GM21423 (cell line): ENCODE measurements at regions not wholly inside any gene's neighbourhood (a gene's known extent, or its start where the extent isn't known, plus 50 kb on each side); places are given as distances from the start of the nearest gene placed in this dataset.

Experiments
- ATAC-seq: cut with Tn5 transposase; IDR thresholded peaks from one replicate; pipeline ENCODE4 v1.9.1; 2021; ENCODE audit warnings: mild to moderate bottlenecking, moderate library complexity; ENCODE audit not compliant: unreplicated experiment

DNA sequence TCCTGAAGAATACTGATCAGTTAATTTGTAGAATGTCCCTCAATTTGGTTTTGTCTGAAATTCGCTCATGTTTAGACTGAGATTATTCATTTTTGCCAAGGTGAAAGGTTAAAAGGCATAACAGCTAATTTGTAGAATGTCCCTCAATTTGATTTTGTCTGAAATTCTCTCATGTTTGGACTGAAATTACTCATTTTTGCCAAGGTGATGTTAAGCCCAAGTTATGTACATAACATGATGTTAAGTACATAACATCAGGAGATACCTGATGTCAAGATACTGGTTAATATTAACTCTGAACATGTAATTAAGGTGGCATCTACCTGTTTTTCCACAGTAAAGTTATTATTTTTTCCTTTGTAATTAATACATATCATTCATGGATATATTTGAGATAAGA, 243.4 kb upstream of the PMFBP1 start:
- no peak for ATAC-seq

DNA sequence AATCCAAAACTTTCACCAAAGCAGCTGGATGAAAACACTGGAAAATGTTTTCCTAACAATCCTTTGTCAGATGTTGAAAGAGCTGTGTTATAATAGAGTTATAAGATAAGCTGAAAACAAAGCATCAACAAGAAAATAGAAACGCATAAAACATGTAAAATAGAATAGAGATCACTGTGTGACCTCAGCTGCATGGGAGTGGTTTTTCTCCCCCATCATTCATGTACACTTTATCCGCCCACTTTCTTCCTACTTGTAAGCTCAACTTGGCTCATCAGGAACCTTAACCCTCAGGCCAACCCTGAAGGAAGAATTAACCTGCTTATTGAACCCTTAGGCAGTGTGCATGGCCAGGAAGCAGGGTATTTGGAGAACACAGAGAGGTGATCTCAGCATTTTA, 238.5 kb upstream of the PMFBP1 start:
- no peak for ATAC-seq

GRCh38 chr16:72409423-72409822, 237.5 kb upstream of the PMFBP1 start:
- no peak for ATAC-seq

GRCh38 chr16:72406390-72406789, 234.4 kb upstream of the PMFBP1 start:
- ATAC-seq: no peak

DNA sequence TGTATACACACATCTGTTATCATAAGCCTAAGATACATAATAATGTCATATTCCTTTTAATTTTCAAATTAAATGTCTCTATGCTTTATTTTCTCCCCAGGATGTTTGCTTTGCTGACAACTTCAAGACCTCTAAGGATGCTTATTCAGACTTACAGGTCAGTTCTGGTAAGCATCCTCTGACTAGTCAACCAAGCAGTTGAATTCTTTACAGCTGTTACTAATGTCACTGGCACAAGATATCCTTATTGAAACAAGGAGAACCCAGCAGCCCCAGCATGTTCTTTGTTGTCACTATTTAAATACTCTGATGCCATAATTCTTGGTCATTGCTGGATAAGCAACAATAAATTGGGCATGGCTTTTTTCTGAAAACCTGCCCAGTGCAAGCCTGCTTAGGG, 232.3 kb upstream of the PMFBP1 start:
- no peak for ATAC-seq

DNA sequence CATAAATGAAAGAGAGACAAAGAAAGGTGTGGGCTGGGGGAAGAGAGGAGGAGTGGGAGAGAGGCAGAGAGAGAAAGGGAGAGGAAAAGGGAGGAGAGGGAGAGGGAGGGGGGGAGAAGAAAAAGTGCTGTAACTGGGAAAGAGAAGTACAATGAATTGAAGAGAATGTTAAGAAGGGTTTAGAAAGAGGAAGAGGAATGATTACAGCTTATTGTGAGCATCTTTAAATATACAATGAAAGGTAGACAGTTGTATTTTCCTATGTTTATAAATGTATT, 229.1 kb upstream of the PMFBP1 start:
- ATAC-seq: no peak

GRCh38 chr16:72400257-72401083, 228.5 kb upstream of the PMFBP1 start:
- no peak for ATAC-seq

- ATAC-seq: no peak
Measured at GRCh38 chr16:72399811-72400210, 227.9 kb upstream of the PMFBP1 start.

DNA sequence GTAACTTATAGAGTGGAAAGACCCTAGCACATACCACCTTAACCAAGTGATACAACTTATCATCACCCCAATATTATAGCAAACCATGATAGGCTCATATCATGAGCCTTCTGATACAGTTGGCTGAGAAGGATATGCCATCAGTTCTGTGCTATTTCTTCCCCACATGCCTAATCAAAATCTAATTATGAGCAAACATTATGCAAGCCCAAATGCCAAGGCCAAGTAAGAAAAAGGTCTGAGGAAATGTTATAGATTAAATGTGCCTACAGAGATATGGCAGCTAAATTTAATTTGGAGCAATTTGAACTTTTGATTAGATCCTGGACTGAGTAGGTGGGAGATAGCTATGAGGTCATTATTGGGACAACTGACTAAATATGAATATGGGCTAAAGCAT, 225.9 kb upstream of the PMFBP1 start:
- ATAC-seq: no peak

GRCh38 chr16:72394526-72394925, 222.6 kb upstream of the PMFBP1 start:
- ATAC-seq: no peak

DNA sequence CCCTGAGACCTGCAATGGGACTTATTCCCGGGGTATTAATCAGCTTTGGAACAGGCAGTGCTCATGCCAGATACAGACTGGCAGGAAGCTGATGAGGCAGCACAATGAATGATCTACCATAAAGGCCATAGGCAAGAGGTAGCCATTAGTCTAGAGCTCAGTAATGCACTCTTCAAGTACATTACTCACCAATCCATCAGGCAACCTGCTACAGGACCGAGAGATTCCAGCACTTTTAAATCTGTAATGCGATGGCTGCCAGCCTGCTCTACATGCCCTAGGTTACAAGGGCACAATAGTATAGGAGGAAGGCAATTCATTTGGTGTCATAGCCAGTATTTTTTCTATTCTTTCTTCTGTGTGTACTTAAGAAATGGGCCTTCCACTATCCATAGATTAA, 217.8 kb upstream of the PMFBP1 start:
- ATAC-seq: no peak

GRCh38 chr16:72388007-72388406, 216.1 kb upstream of the PMFBP1 start:
- no peak for ATAC-seq

- ATAC-seq: no peak
Measured at GRCh38 chr16:72384651-72385050, 212.7 kb upstream of the PMFBP1 start.

DNA sequence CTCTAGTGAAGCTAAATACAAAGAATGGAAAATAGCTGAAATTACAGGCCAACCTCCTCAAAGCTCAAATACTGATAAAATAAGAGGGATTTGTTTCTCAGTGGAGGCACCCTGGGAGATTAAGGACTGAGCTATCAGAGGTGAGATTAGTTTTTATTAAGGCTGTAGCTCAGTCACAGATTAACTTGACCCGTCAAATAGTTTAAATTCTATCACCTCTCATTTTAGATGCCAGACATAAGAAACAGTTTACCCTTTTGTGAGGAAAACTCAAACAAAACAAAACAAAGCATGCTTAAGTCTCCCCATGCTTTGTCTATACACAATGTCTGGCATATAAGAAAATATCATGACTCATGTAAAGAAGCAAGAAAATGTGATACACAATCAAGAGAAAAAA, 208.3 kb upstream of the PMFBP1 start:
- no peak for ATAC-seq

DNA sequence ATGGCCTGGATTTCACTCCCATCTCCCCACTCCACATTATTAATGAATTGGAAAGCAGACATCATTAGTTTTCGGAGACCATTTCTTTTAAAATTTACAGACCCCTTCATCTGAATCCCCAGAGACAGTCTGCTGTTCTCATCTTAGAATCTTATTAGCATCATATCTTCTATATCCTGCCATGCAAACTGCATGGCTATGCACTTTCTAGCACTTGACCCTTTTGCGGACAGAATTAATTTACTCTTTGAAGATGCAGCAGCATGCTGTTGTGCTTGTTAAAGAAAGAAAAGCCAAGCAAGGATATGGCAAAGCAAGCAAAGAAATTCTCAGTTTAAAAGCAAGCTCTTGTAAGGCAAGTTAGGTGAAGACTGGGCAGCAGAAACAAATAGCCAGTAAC, 201.2 kb upstream of the PMFBP1 start:
- no peak for ATAC-seq

- ATAC-seq: no peak
Measured at GRCh38 chr16:72372087-72373045, 200.4 kb upstream of the PMFBP1 start.

GRCh38 chr16:72371307-72372086, 199.5 kb upstream of the PMFBP1 start:
- ATAC-seq: no peak

- ATAC-seq: no peak
Measured at GRCh38 chr16:72369274-72369673, 197.3 kb upstream of the PMFBP1 start.

DNA sequence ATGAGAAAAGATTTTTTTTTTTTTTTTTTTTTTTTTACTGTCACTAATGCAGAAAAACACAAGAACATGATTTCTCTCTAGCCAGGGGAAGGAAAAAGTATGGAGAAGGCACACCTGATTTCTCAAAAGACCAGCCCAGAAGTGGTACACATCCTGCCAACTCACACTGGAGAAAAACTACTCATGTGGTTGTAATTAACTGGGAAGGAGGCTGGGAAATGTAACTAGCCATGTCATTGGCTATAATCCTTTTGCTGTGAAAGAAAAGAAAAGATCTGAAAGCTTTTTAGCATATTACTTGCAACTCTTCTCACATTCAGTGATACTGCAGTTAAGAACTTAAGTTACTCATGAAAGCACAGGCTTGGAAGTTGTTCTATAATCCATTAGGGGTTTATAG, 195.9 kb upstream of the PMFBP1 start:
- no peak for ATAC-seq

- ATAC-seq: no peak
Measured at GRCh38 chr16:72362973-72363372, 191.0 kb upstream of the PMFBP1 start.

DNA sequence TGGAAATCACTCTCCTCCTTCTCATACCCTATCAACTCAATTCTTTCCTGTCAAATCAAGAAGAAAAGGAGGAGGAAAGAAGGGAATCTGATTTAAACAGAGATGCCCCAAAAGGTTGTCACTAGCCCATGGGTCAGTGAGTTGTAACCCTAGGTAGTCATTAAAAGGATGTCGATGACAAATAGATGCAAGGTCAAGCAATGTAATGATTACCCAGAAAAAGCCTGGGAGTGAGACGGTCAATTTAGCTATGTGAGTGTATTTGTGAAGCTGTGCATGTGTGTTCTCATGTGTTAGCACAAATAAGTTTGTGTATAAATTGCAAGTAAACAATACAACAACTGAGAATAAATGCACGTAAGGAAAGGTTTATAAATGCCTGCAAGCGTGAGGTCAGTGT, 190.5 kb upstream of the PMFBP1 start:
- no peak for ATAC-seq
